Ishikawa (cell line): ENCODE measurements at regions not wholly inside any gene's neighbourhood (a gene's known extent, or its start where the extent isn't known, plus 50 kb on each side); places are given as distances from the start of the nearest gene placed in this dataset.

Experiments
- CREB1 ChIP-seq: IDR thresholded peaks from 2 replicates; pipeline ENCODE4 v1.6.1; 2012; ENCODE audit warnings: low read depth
- EP300 ChIP-seq: IDR thresholded peaks from 2 replicates; pipeline ENCODE4 v1.6.1; 2012; ENCODE audit warnings: borderline replicate concordance
- NFIC ChIP-seq: IDR thresholded peaks from 2 replicates; pipeline ENCODE4 v1.6.1; 2012
- RAD21 ChIP-seq: IDR thresholded peaks from 2 replicates; pipeline ENCODE4 v1.6.1; 2012; ENCODE audit warnings: low read depth
- TAF1 ChIP-seq: IDR thresholded peaks from 2 replicates; pipeline ENCODE4 v1.6.1; 2012; ENCODE audit warnings: low read depth, mild to moderate bottlenecking
- TCF12 ChIP-seq: IDR thresholded peaks from 2 replicates; pipeline ENCODE4 v1.6.1; 2012; ENCODE audit warnings: low read depth
- ZBTB7A ChIP-seq: IDR thresholded peaks from 2 replicates; pipeline ENCODE4 v1.6.1; 2012; ENCODE audit warnings: low read depth

GRCh38 chr7:140237390-140237789 lies 60.6 kb upstream of the KDM7A start:
- TF ChIP-seq EP300 (no peak), TAF1 (no peak), TCF12 (no peak), NFIC (no peak), ZBTB7A (no peak), RAD21 (no peak), CREB1 (no peak)
